ENCODE measurements at regions not wholly inside any gene's neighbourhood (a gene's known extent, or its start where the extent isn't known, plus 50 kb on each side); places are given as distances from the start of the nearest gene placed in this dataset.

DNA sequence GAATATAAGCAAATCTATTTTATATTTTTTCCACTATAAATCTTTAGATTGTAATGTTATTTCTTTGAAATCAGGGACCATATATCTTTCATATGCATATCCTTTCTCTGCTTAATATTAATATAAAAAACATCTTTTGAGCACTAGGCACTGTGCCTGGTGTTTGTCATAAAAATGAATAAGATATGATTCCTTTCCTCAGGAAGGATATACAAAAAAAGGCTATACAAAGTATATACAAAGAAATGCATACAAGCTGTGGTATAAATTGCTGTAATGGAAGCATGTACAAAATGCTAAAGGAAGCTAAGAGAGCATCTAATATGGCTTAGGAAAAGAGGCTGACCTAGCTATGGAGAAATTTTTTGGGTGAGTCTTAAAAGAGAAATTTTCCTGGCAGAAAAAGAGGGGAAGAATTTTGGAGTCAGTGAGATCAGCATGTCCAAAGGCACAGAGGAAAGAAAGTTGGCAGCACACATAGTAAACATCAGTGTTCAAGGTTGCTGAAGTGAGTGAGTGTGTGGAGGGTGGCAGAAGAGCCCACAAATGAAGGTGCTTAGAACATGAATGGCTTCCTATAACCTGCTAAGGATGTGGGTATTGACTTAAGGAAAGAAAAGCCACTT, 500.0 kb downstream of the SPRY1 start:
- no peak overlapping the region for H3K4me3 Mint-ChIP-seq
- TF ChIP-seq, protein P1, sequence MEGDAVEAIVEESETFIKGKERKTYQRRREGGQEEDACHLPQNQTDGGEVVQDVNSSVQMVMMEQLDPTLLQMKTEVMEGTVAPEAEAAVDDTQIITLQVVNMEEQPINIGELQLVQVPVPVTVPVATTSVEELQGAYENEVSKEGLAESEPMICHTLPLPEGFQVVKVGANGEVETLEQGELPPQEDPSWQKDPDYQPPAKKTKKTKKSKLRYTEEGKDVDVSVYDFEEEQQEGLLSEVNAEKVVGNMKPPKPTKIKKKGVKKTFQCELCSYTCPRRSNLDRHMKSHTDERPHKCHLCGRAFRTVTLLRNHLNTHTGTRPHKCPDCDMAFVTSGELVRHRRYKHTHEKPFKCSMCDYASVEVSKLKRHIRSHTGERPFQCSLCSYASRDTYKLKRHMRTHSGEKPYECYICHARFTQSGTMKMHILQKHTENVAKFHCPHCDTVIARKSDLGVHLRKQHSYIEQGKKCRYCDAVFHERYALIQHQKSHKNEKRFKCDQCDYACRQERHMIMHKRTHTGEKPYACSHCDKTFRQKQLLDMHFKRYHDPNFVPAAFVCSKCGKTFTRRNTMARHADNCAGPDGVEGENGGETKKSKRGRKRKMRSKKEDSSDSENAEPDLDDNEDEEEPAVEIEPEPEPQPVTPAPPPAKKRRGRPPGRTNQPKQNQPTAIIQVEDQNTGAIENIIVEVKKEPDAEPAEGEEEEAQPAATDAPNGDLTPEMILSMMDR (IDR thresholded peaks at IDR 0.05) = no peak
- no peak for TF ChIP-seq EZH2 (IDR thresholded peaks at IDR 0.05; ENCODE audit: borderline replicate concordance, insufficient read depth, low read depth, low read length, poor library complexity, severe bottlenecking)
- CTCF ChIA-PET = no interaction called here
- Histone ChIP-seq H3K27me3 (replicated peaks in 1 of 4; ENCODE audit: control extremely low read depth in 1 of 4, control insufficient read depth in 3 of 4, insufficient read depth in 4 of 4, low read length in 3 of 4) (no peaks in the 10 kb centered on the region), H3K79me2 (ENCODE audit: control insufficient read depth, insufficient read depth, low read length) (no peaks in the 10 kb centered on the region), H3K9ac (ENCODE audit: low read length) (no peak overlapping the region), H3K27ac (ENCODE audit: low read length in 2 of 2) (no peak overlapping the region), H3K4me1 (ENCODE audit: control insufficient read depth in 2 of 2, insufficient read depth in 2 of 2, low read length in 2 of 2) (no peaks in the 10 kb centered on the region), H4K20me1 (ENCODE audit: control insufficient read depth, insufficient read depth, low read length, poor library complexity, severe bottlenecking) (no peaks in the 10 kb centered on the region), H3K4me3 (ENCODE audit: control extremely low read depth in 1 of 5, extremely low read depth in 1 of 5, insufficient read depth in 1 of 5, low read depth in 2 of 5, low read length in 4 of 5) (no peak overlapping the region), H3K9me3 (ENCODE audit: control extremely low read depth in 1 of 3, control insufficient read depth in 2 of 3, insufficient read depth in 1 of 3, low read length in 2 of 3) (no peaks in the 10 kb centered on the region), H3K4me2 (replicated peaks; ENCODE audit: low read depth, low read length, poor library complexity, severe bottlenecking) (no peak overlapping the region), H2AFZ (ENCODE audit: insufficient read depth, low read depth, low read length, poor library complexity, severe bottlenecking) (no peak overlapping the region), H3K36me3 (replicated peaks in 1 of 2; ENCODE audit: control extremely low read depth in 1 of 2, control insufficient read depth in 1 of 2, extremely low read depth in 1 of 2, insufficient read depth in 2 of 2, low read length in 1 of 2) (no peaks in the 10 kb centered on the region)
- POLR2A ChIA-PET = no interaction called here
- H3K4me1 Mint-ChIP-seq = no peaks in the 10 kb centered on the region
- H3K27ac Mint-ChIP-seq = no peak overlapping the region
- intact Hi-C loops (cut with micrococcal nuclease) = no loop called here
- no peak for DNase-seq
- ATAC-seq (ENCODE audit: low read depth) = no peak
- H3K9me3 Mint-ChIP-seq (ENCODE audit: insufficient read depth) = no peaks in the 10 kb centered on the region
- H3K27me3 Mint-ChIP-seq = no peaks in the 10 kb centered on the region

DNA sequence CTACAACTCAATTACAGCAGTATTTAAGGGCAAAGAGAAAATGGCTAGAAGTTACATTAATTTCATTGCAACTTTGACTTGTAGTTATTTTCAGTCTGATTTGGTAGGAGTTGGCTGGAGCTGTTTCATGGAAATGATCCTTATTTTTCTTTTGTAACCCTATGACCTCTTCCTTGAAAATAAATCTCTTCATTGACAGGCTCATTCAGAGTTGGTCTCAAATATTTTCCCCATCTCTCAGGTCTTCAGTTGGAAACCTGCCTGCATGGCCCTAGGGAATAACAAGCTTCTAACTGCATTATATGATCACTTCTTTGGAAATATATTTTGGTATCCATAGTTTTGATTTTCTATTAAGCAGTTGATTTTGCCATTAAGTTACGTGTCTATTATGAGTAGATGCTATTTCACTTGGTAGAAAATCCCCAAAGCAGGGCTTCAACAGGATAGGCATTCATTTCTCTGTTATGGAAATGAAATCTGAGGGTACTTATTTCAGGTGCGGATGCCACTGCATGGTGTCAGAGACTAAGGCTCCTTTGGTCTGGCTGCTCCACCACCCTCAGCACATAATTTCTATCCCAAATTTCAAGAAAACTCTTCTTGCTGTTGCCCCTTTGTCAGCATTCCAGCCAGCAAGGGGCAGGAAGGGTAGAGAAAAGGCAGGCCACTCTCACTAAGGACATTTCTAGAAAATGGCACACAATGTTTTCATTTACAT, 502.5 kb downstream of the SPRY1 start:
- H3K27ac Mint-ChIP-seq = no peak overlapping the region
- intact Hi-C loops (cut with micrococcal nuclease) = no loop called here
- H3K4me1 Mint-ChIP-seq = no peaks in the 10 kb centered on the region
- ChIA-PET CTCF (no interaction called here), POLR2A (no interaction called here)
- H3K36me3 ChIP-seq (replicated peaks in 1 of 2; ENCODE audit: control extremely low read depth in 1 of 2, control insufficient read depth in 1 of 2, extremely low read depth in 1 of 2, insufficient read depth in 2 of 2, low read length in 1 of 2) = no peaks in the 10 kb centered on the region
- ATAC-seq (ENCODE audit: low read depth) = no peak
- WGBS (ENCODE audit: insufficient coverage) = 79% methylated on average over 2 of the region's 2 CpGs
- DNase-seq = no peak
- no peak overlapping the region for H3K4me3 Mint-ChIP-seq
- H4K20me1 ChIP-seq (ENCODE audit: control insufficient read depth, insufficient read depth, low read length, poor library complexity, severe bottlenecking) = no peaks in the 10 kb centered on the region
- H3K4me3 ChIP-seq (ENCODE audit: control extremely low read depth in 1 of 5, extremely low read depth in 1 of 5, insufficient read depth in 1 of 5, low read depth in 2 of 5, low read length in 4 of 5) = no peak overlapping the region
- H3K9me3 Mint-ChIP-seq (ENCODE audit: insufficient read depth) = no peaks in the 10 kb centered on the region
- H3K9ac ChIP-seq (ENCODE audit: low read length) = no peak overlapping the region
- no peaks in the 10 kb centered on the region for H3K27me3 Mint-ChIP-seq
- no peaks in the 10 kb centered on the region for H3K79me2 ChIP-seq (ENCODE audit: control insufficient read depth, insufficient read depth, low read length)
- H2AFZ ChIP-seq (ENCODE audit: insufficient read depth, low read depth, low read length, poor library complexity, severe bottlenecking) = no peak overlapping the region
- TF ChIP-seq, protein P1 (IDR thresholded peaks at IDR 0.05) = no peak
- no peak for TF ChIP-seq EZH2 (IDR thresholded peaks at IDR 0.05; ENCODE audit: borderline replicate concordance, insufficient read depth, low read depth, low read length, poor library complexity, severe bottlenecking)
- no peaks in the 10 kb centered on the region for H3K9me3 ChIP-seq (ENCODE audit: control extremely low read depth in 1 of 3, control insufficient read depth in 2 of 3, insufficient read depth in 1 of 3, low read length in 2 of 3)
- no peaks in the 10 kb centered on the region for H3K27me3 ChIP-seq (replicated peaks in 1 of 4; ENCODE audit: control extremely low read depth in 1 of 4, control insufficient read depth in 3 of 4, insufficient read depth in 4 of 4, low read length in 3 of 4)
- H3K4me2 ChIP-seq (replicated peaks; ENCODE audit: low read depth, low read length, poor library complexity, severe bottlenecking) = no peak overlapping the region
- H3K27ac ChIP-seq (ENCODE audit: low read length in 2 of 2) = no peak overlapping the region
- no peaks in the 10 kb centered on the region for H3K4me1 ChIP-seq (ENCODE audit: control insufficient read depth in 2 of 2, insufficient read depth in 2 of 2, low read length in 2 of 2)

Measured in B cell (primary cell).